ENCODE measurements at regions not wholly inside any gene's neighbourhood (a gene's known extent, or its start where the extent isn't known, plus 50 kb on each side); places are given as distances from the start of the nearest gene placed in this dataset.

DNA sequence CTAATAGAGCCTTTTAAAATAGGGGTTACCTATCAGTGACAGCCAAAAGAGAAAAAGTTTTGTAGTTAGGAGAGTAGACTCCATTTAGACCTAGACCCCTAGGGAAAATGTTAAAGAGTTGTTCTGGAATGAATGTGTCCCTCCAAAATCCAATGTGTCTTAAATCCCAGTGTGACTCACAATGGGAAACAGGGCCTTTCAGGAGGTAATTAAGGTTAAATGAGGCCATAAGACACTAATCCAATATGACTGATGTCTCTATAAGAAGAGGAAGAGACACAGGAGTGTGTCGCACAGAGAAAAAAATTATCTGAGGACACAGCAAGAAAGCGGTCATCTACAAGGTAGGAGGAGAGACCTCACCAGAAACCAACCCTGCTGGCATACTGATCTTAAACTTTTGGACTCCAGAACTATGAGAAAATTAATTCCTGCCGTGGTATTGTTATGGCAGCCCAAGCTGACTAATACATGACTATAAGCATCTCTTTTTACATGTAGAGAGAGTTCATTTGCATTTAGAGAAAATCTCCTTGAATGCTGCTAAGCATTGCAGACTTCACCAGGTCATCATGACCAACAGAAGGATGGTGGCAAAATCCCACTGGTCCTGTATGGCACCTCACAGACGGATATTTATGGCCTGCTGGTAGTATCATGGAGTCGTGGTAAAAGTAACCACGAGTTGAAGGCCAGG lies 259.6 kb upstream of the TMTC1 start:
- whole genome bisulfite sequencing (ENCODE audit: insufficient coverage), result 89% methylated on average over 4 of the region's 6 CpGs
- H3K36me3 ChIP-seq (ENCODE audit: control insufficient read depth, insufficient read depth, low read length), result no peaks in the 10 kb centered on the region
- H3K27me3 Mint-ChIP-seq (ENCODE audit: low read depth in 2 of 2), result no peaks in the 10 kb centered on the region
- no peaks in the 10 kb centered on the region for H3K4me1 Mint-ChIP-seq
- intact Hi-C loops (cut with micrococcal nuclease), result no loop called here
- H3K27ac ChIP-seq (ENCODE audit: low read length), result no peak overlapping the region
- no peaks in the 10 kb centered on the region for H3K36me3 Mint-ChIP-seq
- no peak for TF ChIP-seq CTCF (IDR thresholded peaks at IDR 0.05)
- no peaks in the 10 kb centered on the region for H3K4me1 ChIP-seq (ENCODE audit: control insufficient read depth, insufficient read depth, low read length)
- H3K9me3 Mint-ChIP-seq, result peaks cover 12 to 23% of the 10 kb centered on the region in 2 donors
- no peaks in the 10 kb centered on the region for H3K27me3 ChIP-seq (ENCODE audit: control insufficient read depth, insufficient read depth, low read length)
- no peak for ATAC-seq
- H3K9me3 ChIP-seq (ENCODE audit: control insufficient read depth, insufficient read depth, low read length), result no peaks in the 10 kb centered on the region
- H3K27ac Mint-ChIP-seq, result no peak overlapping the region
- no peak overlapping the region for H3K4me3 ChIP-seq (ENCODE audit: low read length)
- DNase-seq, result no peak
- H3K4me3 Mint-ChIP-seq, result no peak overlapping the region

DNA sequence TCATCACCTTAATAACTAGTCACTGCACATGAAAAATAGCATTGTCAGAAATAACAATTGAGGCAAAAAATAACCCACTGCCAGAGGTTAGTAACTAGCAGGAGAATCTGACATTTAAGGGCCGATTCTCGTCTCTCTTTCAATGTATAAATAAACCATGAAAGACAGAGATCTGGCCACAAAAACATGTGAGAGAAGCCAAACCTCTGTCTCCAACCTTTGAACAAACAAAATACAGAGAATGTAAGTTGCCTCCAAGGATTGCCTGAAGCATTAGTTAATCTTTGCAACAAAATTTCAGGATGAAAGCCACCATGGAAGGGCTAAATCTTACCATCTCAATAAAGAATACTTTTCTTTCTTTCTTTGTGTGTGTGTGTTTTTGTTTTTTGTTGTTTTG lies 257.4 kb upstream of the TMTC1 start:
- ATAC-seq (no peak), DNase-seq (no peak)
- TF ChIP-seq CTCF (IDR thresholded peaks at IDR 0.05), result no peak
- Mint-ChIP-seq H3K4me3 (no peak overlapping the region), H3K27ac (no peak overlapping the region), H3K4me1 (no peaks in the 10 kb centered on the region), H3K27me3 (ENCODE audit: low read depth in 2 of 2) (no peaks in the 10 kb centered on the region), H3K36me3 (no peaks in the 10 kb centered on the region), H3K9me3 (peaks cover 12 to 16% of the 10 kb centered on the region in 2 donors)
- Histone ChIP-seq H3K4me1 (ENCODE audit: control insufficient read depth, insufficient read depth, low read length) (no peaks in the 10 kb centered on the region), H3K27me3 (ENCODE audit: control insufficient read depth, insufficient read depth, low read length) (no peaks in the 10 kb centered on the region), H3K9me3 (ENCODE audit: control insufficient read depth, insufficient read depth, low read length) (no peaks in the 10 kb centered on the region), H3K27ac (ENCODE audit: low read length) (no peak overlapping the region), H3K36me3 (ENCODE audit: control insufficient read depth, insufficient read depth, low read length) (no peaks in the 10 kb centered on the region), H3K4me3 (ENCODE audit: low read length) (no peak overlapping the region)
- intact Hi-C loops (cut with micrococcal nuclease), result no loop called here
- WGBS (ENCODE audit: insufficient coverage), result 94% methylated on average over 2 of the region's 2 CpGs

GRCh38 chr12:30030693-30031374 lies 247.1 kb upstream of the TMTC1 start:
- TF ChIP-seq CTCF (IDR thresholded peaks at IDR 0.05), result no peak
- H3K27ac Mint-ChIP-seq, result no peak overlapping the region
- H3K36me3 Mint-ChIP-seq, result no peaks in the 10 kb centered on the region
- peaks cover 0 to 6% of the 10 kb centered on the region in 2 donors for H3K9me3 Mint-ChIP-seq
- no peaks in the 10 kb centered on the region for H3K36me3 ChIP-seq (ENCODE audit: control insufficient read depth, insufficient read depth, low read length)
- DNase-seq (no peak), ATAC-seq (no peak)
- no peaks in the 10 kb centered on the region for H3K27me3 ChIP-seq (ENCODE audit: control insufficient read depth, insufficient read depth, low read length)
- no peaks in the 10 kb centered on the region for H3K4me1 Mint-ChIP-seq
- no peaks in the 10 kb centered on the region for H3K27me3 Mint-ChIP-seq (ENCODE audit: low read depth in 2 of 2)
- no peaks in the 10 kb centered on the region for H3K9me3 ChIP-seq (ENCODE audit: control insufficient read depth, insufficient read depth, low read length)
- H3K4me3 Mint-ChIP-seq, result no peak overlapping the region
- intact Hi-C loops (cut with micrococcal nuclease), result no loop called here
- 72% methylated on average over 2 of the region's 3 CpGs for WGBS (ENCODE audit: insufficient coverage)
- no peak overlapping the region for H3K4me3 ChIP-seq (ENCODE audit: low read length)
- no peak overlapping the region for H3K27ac ChIP-seq (ENCODE audit: low read length)
- H3K4me1 ChIP-seq (ENCODE audit: control insufficient read depth, insufficient read depth, low read length), result no peaks in the 10 kb centered on the region

All from natural killer cell (primary cell).